ENCODE measurements at regions not wholly inside any gene's neighbourhood (a gene's known extent, or its start where the extent isn't known, plus 50 kb on each side); places are given as distances from the start of the nearest gene placed in this dataset.
"Not testable (repeated sequence)": the region's sequence is repeated elsewhere in the genome, so short reads cannot be mapped to it uniquely, and the experiment has no call there.

GRCh38 chr4:159410076-159410777 lies 307.3 kb downstream of the RAPGEF2 start:
- no peaks in the 10 kb centered on the region for H3K4me1 ChIP-seq (ENCODE audit: control insufficient read depth in 1 of 2, insufficient read depth in 2 of 2, low read length in 2 of 2)
- WGBS, 2 donors = 80 to 83% methylated on average over 4 of the region's 4 CpGs
- DNase-seq = no peak
- no peaks in the 10 kb centered on the region for H3K27me3 ChIP-seq (ENCODE audit: control insufficient read depth in 1 of 2, insufficient read depth in 2 of 2, low read length in 1 of 2)
- no peak for ATAC-seq (ENCODE audit: low FRiP score)
- H3K9me3 ChIP-seq (ENCODE audit: control insufficient read depth, low read length) = no peaks in the 10 kb centered on the region
- H3K36me3 ChIP-seq (ENCODE audit: control insufficient read depth in 1 of 2, insufficient read depth in 2 of 2, low read length in 1 of 2) = no peaks in the 10 kb centered on the region
- no peak overlapping the region for H3K27ac ChIP-seq (ENCODE audit: low read depth in 1 of 2, low read length in 2 of 2)
- intact Hi-C loops (cut with DNase I) = no loop called here
- H3K4me3 ChIP-seq (ENCODE audit: low read length in 2 of 2) = no peak overlapping the region

- WGBS, 2 donors = 84 to 94% methylated on average over 5 of the region's 5 CpGs
- Histone ChIP-seq H3K27me3 (ENCODE audit: control insufficient read depth in 1 of 2, insufficient read depth in 2 of 2, low read length in 1 of 2) (no peaks in the 10 kb centered on the region), H3K27ac (ENCODE audit: low read depth in 1 of 2, low read length in 2 of 2) (no peak overlapping the region), H3K4me3 (ENCODE audit: low read length in 2 of 2) (no peak overlapping the region), H3K36me3 (ENCODE audit: control insufficient read depth in 1 of 2, insufficient read depth in 2 of 2, low read length in 1 of 2) (no peaks in the 10 kb centered on the region), H3K4me1 (ENCODE audit: control insufficient read depth in 1 of 2, insufficient read depth in 2 of 2, low read length in 2 of 2) (no peaks in the 10 kb centered on the region), H3K9me3 (ENCODE audit: control insufficient read depth, low read length) (no peaks in the 10 kb centered on the region)
- intact Hi-C loops (cut with DNase I) = no loop called here
- ATAC-seq (ENCODE audit: low FRiP score) (no peak), DNase-seq (no peak)
Observed at GRCh38 chr4:159410891-159411290, 308.0 kb downstream of the RAPGEF2 start.

GRCh38 chr4:159413306-159413943 lies 310.5 kb downstream of the RAPGEF2 start:
- Histone ChIP-seq H3K4me1 (ENCODE audit: control insufficient read depth in 1 of 2, insufficient read depth in 2 of 2, low read length in 2 of 2) (no peaks in the 10 kb centered on the region), H3K27me3 (ENCODE audit: control insufficient read depth in 1 of 2, insufficient read depth in 2 of 2, low read length in 1 of 2) (no peaks in the 10 kb centered on the region), H3K27ac (ENCODE audit: low read depth in 1 of 2, low read length in 2 of 2) (no peak overlapping the region), H3K9me3 (ENCODE audit: control insufficient read depth, low read length) (no peaks in the 10 kb centered on the region), H3K36me3 (ENCODE audit: control insufficient read depth in 1 of 2, insufficient read depth in 2 of 2, low read length in 1 of 2) (no peaks in the 10 kb centered on the region), H3K4me3 (ENCODE audit: low read length in 2 of 2) (no peak overlapping the region)
- WGBS, 2 donors = 83 to 85% methylated on average over 6 of the region's 6 CpGs
- DNase-seq (no peak), ATAC-seq (ENCODE audit: low FRiP score) (no peak)
- intact Hi-C loops (cut with DNase I) = no loop called here

GRCh38 chr4:159414305-159414704 lies 311.4 kb downstream of the RAPGEF2 start:
- H3K27ac ChIP-seq (ENCODE audit: low read depth in 1 of 2, low read length in 2 of 2) = no peak overlapping the region
- DNase-seq = no peak
- H3K4me3 ChIP-seq (ENCODE audit: low read length in 2 of 2) = no peak overlapping the region
- no peak for ATAC-seq (ENCODE audit: low FRiP score)
- H3K4me1 ChIP-seq (ENCODE audit: control insufficient read depth in 1 of 2, insufficient read depth in 2 of 2, low read length in 2 of 2) = no peaks in the 10 kb centered on the region
- 86 to 88% methylated on average over 4 of the region's 4 CpGs for WGBS, 2 donors
- intact Hi-C loops (cut with DNase I) = no loop called here
- no peaks in the 10 kb centered on the region for H3K36me3 ChIP-seq (ENCODE audit: control insufficient read depth in 1 of 2, insufficient read depth in 2 of 2, low read length in 1 of 2)
- no peaks in the 10 kb centered on the region for H3K27me3 ChIP-seq (ENCODE audit: control insufficient read depth in 1 of 2, insufficient read depth in 2 of 2, low read length in 1 of 2)
- H3K9me3 ChIP-seq (ENCODE audit: control insufficient read depth, low read length) = no peaks in the 10 kb centered on the region

GRCh38 chr4:159416073-159416472 lies 313.2 kb downstream of the RAPGEF2 start:
- Histone ChIP-seq H3K4me3 (ENCODE audit: low read length in 2 of 2) (no peak overlapping the region), H3K27ac (ENCODE audit: low read depth in 1 of 2, low read length in 2 of 2) (no peak overlapping the region), H3K4me1 (ENCODE audit: control insufficient read depth in 1 of 2, insufficient read depth in 2 of 2, low read length in 2 of 2) (no peaks in the 10 kb centered on the region), H3K27me3 (ENCODE audit: control insufficient read depth in 1 of 2, insufficient read depth in 2 of 2, low read length in 1 of 2) (no peaks in the 10 kb centered on the region), H3K36me3 (ENCODE audit: control insufficient read depth in 1 of 2, insufficient read depth in 2 of 2, low read length in 1 of 2) (no peaks in the 10 kb centered on the region), H3K9me3 (ENCODE audit: control insufficient read depth, low read length) (no peaks in the 10 kb centered on the region)
- ATAC-seq (ENCODE audit: low FRiP score) = no peak
- DNase-seq = no peak
- intact Hi-C loops (cut with DNase I) = no loop called here
- WGBS, 2 donors = 93 to 94% methylated on average over 2 of the region's 2 CpGs

- no peak overlapping the region for H3K4me3 ChIP-seq (ENCODE audit: low read length in 2 of 2)
- no peak overlapping the region for H3K27ac ChIP-seq (ENCODE audit: low read depth in 1 of 2, low read length in 2 of 2)
- no peaks in the 10 kb centered on the region for H3K27me3 ChIP-seq (ENCODE audit: control insufficient read depth in 1 of 2, insufficient read depth in 2 of 2, low read length in 1 of 2)
- 83 to 86% methylated on average over 3 of the region's 3 CpGs for WGBS, 2 donors
- intact Hi-C loops (cut with DNase I) = no loop called here
- no peaks in the 10 kb centered on the region for H3K36me3 ChIP-seq (ENCODE audit: control insufficient read depth in 1 of 2, insufficient read depth in 2 of 2, low read length in 1 of 2)
- ATAC-seq (ENCODE audit: low FRiP score) = no peak
- H3K4me1 ChIP-seq (ENCODE audit: control insufficient read depth in 1 of 2, insufficient read depth in 2 of 2, low read length in 2 of 2) = no peaks in the 10 kb centered on the region
- DNase-seq = no peak
- no peaks in the 10 kb centered on the region for H3K9me3 ChIP-seq (ENCODE audit: control insufficient read depth, low read length)
Observed at GRCh38 chr4:159416996-159417395, 314.1 kb downstream of the RAPGEF2 start.

GRCh38 chr4:159420162-159421057 lies 317.5 kb downstream of the RAPGEF2 start:
- H3K36me3 ChIP-seq (ENCODE audit: control insufficient read depth in 1 of 2, insufficient read depth in 2 of 2, low read length in 1 of 2) = no peaks in the 10 kb centered on the region
- WGBS, 2 donors = 93 to 97% methylated on average over 25 of the region's 25 CpGs
- H3K27ac ChIP-seq (ENCODE audit: low read depth in 1 of 2, low read length in 2 of 2) = no peak overlapping the region
- H3K4me3 ChIP-seq (ENCODE audit: low read length in 2 of 2) = no peak overlapping the region
- no peak for ATAC-seq (ENCODE audit: low FRiP score)
- H3K27me3 ChIP-seq (ENCODE audit: control insufficient read depth in 1 of 2, insufficient read depth in 2 of 2, low read length in 1 of 2) = no peaks in the 10 kb centered on the region
- H3K9me3 ChIP-seq (ENCODE audit: control insufficient read depth, low read length) = no peaks in the 10 kb centered on the region
- intact Hi-C loops (cut with DNase I) = no loop called here
- no peak for DNase-seq
- H3K4me1 ChIP-seq (ENCODE audit: control insufficient read depth in 1 of 2, insufficient read depth in 2 of 2, low read length in 2 of 2) = no peaks in the 10 kb centered on the region

- H3K9me3 ChIP-seq (ENCODE audit: control insufficient read depth, low read length); H3K27me3 ChIP-seq (ENCODE audit: control insufficient read depth in 1 of 2, insufficient read depth in 2 of 2, low read length in 1 of 2); ATAC-seq (ENCODE audit: low FRiP score); H3K36me3 ChIP-seq (ENCODE audit: control insufficient read depth in 1 of 2, insufficient read depth in 2 of 2, low read length in 1 of 2); H3K27ac ChIP-seq (ENCODE audit: low read depth in 1 of 2, low read length in 2 of 2); H3K4me3 ChIP-seq (ENCODE audit: low read length in 2 of 2); DNase-seq; H3K4me1 ChIP-seq (ENCODE audit: control insufficient read depth in 1 of 2, insufficient read depth in 2 of 2, low read length in 2 of 2); intact Hi-C loops (cut with DNase I): not testable (repeated sequence)
- 96 to 99% methylated on average over 5 of the region's 5 CpGs for WGBS, 2 donors
Observed at GRCh38 chr4:159421058-159421419, 318.2 kb downstream of the RAPGEF2 start.
